Gastrocnemius medialis (tissue), 4 donors: ENCODE measurements at regions not wholly inside any gene's neighbourhood (a gene's known extent, or its start where the extent isn't known, plus 50 kb on each side); places are given as distances from the start of the nearest gene placed in this dataset.

ENCODE experiments used
- ATAC-seq, 2 donors: fragments of 150-250 bp; one replicate each; pipeline ENCODE4 v1.9.1; 2016
- DNase-seq, 2 donors: peaks; one replicate each; pipeline ENCODE4 v3.0.0-alpha.2; 2019
- H3K27ac ChIP-seq, 4 donors: fragments of 200-600 bp; sonication (generic); 1 replicate in 1 of 4; 2 replicates in 3 of 4; pipeline ENCODE4 v1.5.1; 2016 to 2018; ENCODE audit warnings: mild to moderate bottlenecking in 2 of 4, moderate library complexity in 1 of 4
- H3K27me3 ChIP-seq, 3 donors: fragments of 200-600 bp; sonication (generic) in 2 of 3; 1 replicate in 1 of 3; 2 replicates in 2 of 3; pipeline versions ENCODE4 v1.5.1 to v1.6.0; 2016 to 2019; ENCODE audit warnings: mild to moderate bottlenecking in 1 of 3, moderate library complexity in 1 of 3
- H3K36me3 ChIP-seq, 2 donors: fragments of 200-600 bp; sonication (generic) in 1 of 2; one replicate each; pipeline ENCODE4 v1.5.1; 2017 to 2018
- H3K4me1 ChIP-seq, 2 donors: fragments of 200-600 bp; sonication (generic) in 1 of 2; one replicate each; pipeline ENCODE4 v1.5.1; 2016 to 2017; ENCODE audit warnings: mild to moderate bottlenecking in 2 of 2
- H3K4me3 ChIP-seq, 4 donors: fragments of 200-600 bp; sonication (generic) in 3 of 4; 1 replicate in 1 of 4; 2 replicates in 3 of 4; pipeline ENCODE4 v1.5.1; 2016 to 2019; ENCODE audit warnings: mild to moderate bottlenecking in 2 of 4
- H3K9me3 ChIP-seq, 3 donors: fragments of 200-600 bp; sonication (generic) in 2 of 3; 1 replicate in 1 of 3; 2 replicates in 2 of 3; pipeline ENCODE4 v1.5.1; 2016 to 2019
- POLR2A ChIP-seq, 2 donors: fragments of 450-650 bp; IDR thresholded peaks; one replicate each; pipeline ENCODE4 v1.6.1; 2017; ENCODE audit warnings: antibody characterized with exemption in 2 of 2, mild to moderate bottlenecking in 2 of 2, moderate library complexity in 2 of 2
- in situ Hi-C, 4 donors: fragments of 200-750 bp; cut with MboI; loops; one replicate each; pipeline versions ENCODE4 v1.15.0 to v1.8.0; 2017; ENCODE audit warnings: low sequenced_read_pairs in 4 of 4
- intact Hi-C: fragments of 100-400 bp; cut with DNase I; formaldehyde crosslinking; loops from one replicate; pipeline ENCODE4 v1.15.1; 2023; ENCODE audit warnings: low total_unique reads
- TF ChIP-seq, protein P1 (sequence below), 5 experiments: fragments of 450-650 bp in 3 of 5; fragments of 200-600 bp in 2 of 5; sonication (generic) in 2 of 5; IDR thresholded peaks in 4 of 5; conservative IDR thresholded peaks in 1 of 5; 1 replicate in 4 of 5; 2 replicates in 1 of 5; pipeline ENCODE4 v1.5.1; 2016 to 2019; ENCODE audit warnings: antibody characterized with exemption in 5 of 5, mild to moderate bottlenecking in 3 of 5, moderate library complexity in 3 of 5

DNA sequence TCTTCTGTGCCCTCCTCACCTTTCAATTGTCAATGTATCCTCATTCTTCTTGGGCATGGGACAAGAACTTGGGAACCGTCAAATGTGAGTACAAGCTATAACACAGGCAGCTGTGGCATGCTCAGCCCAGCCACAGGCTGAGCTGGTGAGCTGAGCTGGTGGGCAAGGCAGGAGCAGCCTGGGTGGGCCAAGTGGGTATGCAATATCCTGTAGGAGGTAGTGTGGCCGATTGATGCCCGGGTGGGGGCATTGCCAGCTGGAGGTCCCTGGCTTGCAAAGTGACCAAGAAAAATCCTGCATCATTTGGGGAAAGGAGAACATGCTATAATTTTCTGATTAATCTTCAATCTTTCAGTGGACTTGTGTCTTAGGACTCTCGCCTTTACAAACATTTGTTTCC, 507.2 kb upstream of the SLC10A2 start:
- ATAC-seq, result no peak

DNA sequence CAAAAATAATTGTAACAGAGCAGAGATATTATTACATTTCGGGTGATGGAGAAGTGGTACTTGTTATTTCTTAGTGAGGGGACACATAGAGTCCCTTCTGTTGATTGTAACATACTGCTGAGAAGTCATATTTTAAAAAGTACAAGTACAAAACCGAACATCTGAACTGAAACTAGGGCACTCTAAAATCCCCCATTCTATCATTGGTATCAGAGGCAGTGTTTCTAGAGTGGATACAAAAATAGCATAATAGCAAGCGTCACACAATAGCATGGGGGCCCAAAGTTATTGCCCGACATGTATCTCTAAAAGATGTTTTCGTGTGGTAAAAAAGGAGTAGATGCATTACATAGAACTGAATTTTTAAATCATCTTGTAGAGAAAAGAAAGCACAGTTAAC, 502.1 kb upstream of the SLC10A2 start:
- no peak for ATAC-seq
- Histone ChIP-seq H3K4me1 (no peaks in the 10 kb centered on the region), H3K36me3 (no peaks in the 10 kb centered on the region), H3K4me3 (no peak overlapping the region), H3K27ac (no peak overlapping the region), H3K27me3 (no peaks in the 10 kb centered on the region), H3K9me3 (no peaks in the 10 kb centered on the region)
- TF ChIP-seq, protein P1, sequence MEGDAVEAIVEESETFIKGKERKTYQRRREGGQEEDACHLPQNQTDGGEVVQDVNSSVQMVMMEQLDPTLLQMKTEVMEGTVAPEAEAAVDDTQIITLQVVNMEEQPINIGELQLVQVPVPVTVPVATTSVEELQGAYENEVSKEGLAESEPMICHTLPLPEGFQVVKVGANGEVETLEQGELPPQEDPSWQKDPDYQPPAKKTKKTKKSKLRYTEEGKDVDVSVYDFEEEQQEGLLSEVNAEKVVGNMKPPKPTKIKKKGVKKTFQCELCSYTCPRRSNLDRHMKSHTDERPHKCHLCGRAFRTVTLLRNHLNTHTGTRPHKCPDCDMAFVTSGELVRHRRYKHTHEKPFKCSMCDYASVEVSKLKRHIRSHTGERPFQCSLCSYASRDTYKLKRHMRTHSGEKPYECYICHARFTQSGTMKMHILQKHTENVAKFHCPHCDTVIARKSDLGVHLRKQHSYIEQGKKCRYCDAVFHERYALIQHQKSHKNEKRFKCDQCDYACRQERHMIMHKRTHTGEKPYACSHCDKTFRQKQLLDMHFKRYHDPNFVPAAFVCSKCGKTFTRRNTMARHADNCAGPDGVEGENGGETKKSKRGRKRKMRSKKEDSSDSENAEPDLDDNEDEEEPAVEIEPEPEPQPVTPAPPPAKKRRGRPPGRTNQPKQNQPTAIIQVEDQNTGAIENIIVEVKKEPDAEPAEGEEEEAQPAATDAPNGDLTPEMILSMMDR (IDR thresholded peaks at IDR 0.05 in 4 of 5, conservative IDR thresholded peaks at IDR 0.05 in 1 of 5), result no peak
- no peak for TF ChIP-seq POLR2A (IDR thresholded peaks at IDR 0.05)
- in situ Hi-C loops, result no loop called here
- intact Hi-C loops, result no loop called here
- no peak for DNase-seq

More for the DNA sequence above, 507.2 kb upstream of the SLC10A2 start:
- no peak overlapping the region for H3K27ac ChIP-seq
- no peaks in the 10 kb centered on the region for H3K36me3 ChIP-seq
- no peak for DNase-seq
- no peak for TF ChIP-seq POLR2A (IDR thresholded peaks at IDR 0.05)
- TF ChIP-seq, protein P1 (IDR thresholded peaks at IDR 0.05 in 4 of 5, conservative IDR thresholded peaks at IDR 0.05 in 1 of 5), result no peak
- H3K27me3 ChIP-seq, result no peaks in the 10 kb centered on the region
- no peak overlapping the region for H3K4me3 ChIP-seq
- in situ Hi-C loops, result no loop called here
- intact Hi-C loops, result no loop called here
- H3K9me3 ChIP-seq, result no peaks in the 10 kb centered on the region
- no peaks in the 10 kb centered on the region for H3K4me1 ChIP-seq

DNA sequence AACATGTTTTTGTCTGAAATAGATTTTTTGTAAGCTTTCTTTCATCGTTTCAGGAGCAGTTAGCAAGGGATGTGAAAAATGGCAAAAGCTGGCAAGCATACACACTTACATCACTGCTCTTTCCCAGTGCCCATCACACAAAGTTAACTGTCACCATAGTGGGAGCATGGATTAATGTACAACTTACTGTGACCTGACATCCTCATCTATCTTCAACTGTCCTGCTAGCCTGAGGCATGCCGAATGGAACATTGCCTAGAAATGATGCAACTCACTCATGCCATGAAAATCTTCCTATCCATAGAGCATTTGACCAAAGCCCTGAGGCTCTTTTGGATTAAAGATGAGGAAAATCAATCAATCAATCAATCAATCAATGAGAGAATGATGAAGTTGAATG, 491.7 kb upstream of the SLC10A2 start:
- TF ChIP-seq, protein P1 (IDR thresholded peaks at IDR 0.05 in 4 of 5, conservative IDR thresholded peaks at IDR 0.05 in 1 of 5), result no peak
- TF ChIP-seq POLR2A (IDR thresholded peaks at IDR 0.05), result no peak
- H3K27ac ChIP-seq, result no peak overlapping the region
- H3K4me1 ChIP-seq, result no peaks in the 10 kb centered on the region
- H3K27me3 ChIP-seq, result no peaks in the 10 kb centered on the region
- H3K9me3 ChIP-seq, result no peaks in the 10 kb centered on the region
- no peaks in the 10 kb centered on the region for H3K36me3 ChIP-seq
- intact Hi-C loops, result no loop called here
- DNase-seq (no peak), ATAC-seq (no peak)
- H3K4me3 ChIP-seq, result no peak overlapping the region
- in situ Hi-C loops, result no loop called here

DNA sequence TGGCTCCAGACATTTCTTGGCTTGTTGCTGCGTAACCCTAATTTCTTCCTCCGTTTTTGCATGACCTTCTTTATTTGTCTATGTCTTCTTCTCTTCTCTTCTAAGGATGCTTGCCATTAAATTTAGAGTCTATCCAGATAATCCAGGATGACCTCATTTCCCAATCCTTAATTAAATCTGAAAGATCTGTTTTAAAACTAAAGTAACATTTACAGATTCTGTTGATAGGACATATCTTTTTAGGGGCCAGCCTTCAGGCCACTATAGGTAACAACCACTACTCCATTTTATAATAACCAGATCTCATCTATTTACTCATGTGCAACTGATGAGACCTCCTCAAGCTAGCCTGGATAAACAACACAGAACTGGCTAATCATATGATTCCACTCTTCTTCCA, 490.5 kb upstream of the SLC10A2 start:
- H3K4me3 ChIP-seq, result no peak overlapping the region
- no peak for DNase-seq
- H3K4me1 ChIP-seq, result no peaks in the 10 kb centered on the region
- H3K36me3 ChIP-seq, result no peaks in the 10 kb centered on the region
- no peak for TF ChIP-seq POLR2A (IDR thresholded peaks at IDR 0.05)
- TF ChIP-seq, protein P1 (IDR thresholded peaks at IDR 0.05 in 4 of 5, conservative IDR thresholded peaks at IDR 0.05 in 1 of 5), result no peak
- no peaks in the 10 kb centered on the region for H3K27me3 ChIP-seq
- ATAC-seq, result no peak
- no peak overlapping the region for H3K27ac ChIP-seq
- no peaks in the 10 kb centered on the region for H3K9me3 ChIP-seq
- intact Hi-C loops, result no loop called here
- in situ Hi-C loops, result no loop called here

DNA sequence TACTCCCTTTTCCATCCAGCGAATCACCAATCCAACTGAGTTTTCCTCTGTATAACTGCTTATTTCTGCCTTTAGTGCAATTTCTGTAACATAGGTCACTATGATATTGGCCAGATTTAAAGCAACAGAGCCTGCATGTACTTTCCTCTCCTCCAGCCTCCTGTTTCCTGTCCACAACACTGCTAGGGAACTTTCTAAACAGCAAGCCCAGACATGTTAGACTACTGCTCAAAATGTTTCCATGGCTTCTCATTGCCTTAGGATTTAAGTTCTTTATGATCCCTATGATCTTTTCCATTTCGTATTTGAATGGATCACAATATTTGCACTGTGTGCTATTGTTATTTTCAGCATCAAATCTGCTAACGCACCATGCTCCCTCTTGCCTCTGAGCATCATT, 481.7 kb upstream of the SLC10A2 start:
- no peak overlapping the region for H3K4me3 ChIP-seq
- ATAC-seq (no peak), DNase-seq (no peak)
- H3K27ac ChIP-seq, result no peak overlapping the region
- no peaks in the 10 kb centered on the region for H3K4me1 ChIP-seq
- H3K9me3 ChIP-seq, result no peaks in the 10 kb centered on the region
- no peaks in the 10 kb centered on the region for H3K36me3 ChIP-seq
- no peak for TF ChIP-seq POLR2A (IDR thresholded peaks at IDR 0.05)
- TF ChIP-seq, protein P1 (IDR thresholded peaks at IDR 0.05 in 4 of 5, conservative IDR thresholded peaks at IDR 0.05 in 1 of 5), result no peak
- in situ Hi-C loops, result no loop called here
- intact Hi-C loops, result no loop called here
- H3K27me3 ChIP-seq, result no peaks in the 10 kb centered on the region
